ENCODE measurements at regions not wholly inside any gene's neighbourhood (a gene's known extent, or its start where the extent isn't known, plus 50 kb on each side); places are given as distances from the start of the nearest gene placed in this dataset.

DNA sequence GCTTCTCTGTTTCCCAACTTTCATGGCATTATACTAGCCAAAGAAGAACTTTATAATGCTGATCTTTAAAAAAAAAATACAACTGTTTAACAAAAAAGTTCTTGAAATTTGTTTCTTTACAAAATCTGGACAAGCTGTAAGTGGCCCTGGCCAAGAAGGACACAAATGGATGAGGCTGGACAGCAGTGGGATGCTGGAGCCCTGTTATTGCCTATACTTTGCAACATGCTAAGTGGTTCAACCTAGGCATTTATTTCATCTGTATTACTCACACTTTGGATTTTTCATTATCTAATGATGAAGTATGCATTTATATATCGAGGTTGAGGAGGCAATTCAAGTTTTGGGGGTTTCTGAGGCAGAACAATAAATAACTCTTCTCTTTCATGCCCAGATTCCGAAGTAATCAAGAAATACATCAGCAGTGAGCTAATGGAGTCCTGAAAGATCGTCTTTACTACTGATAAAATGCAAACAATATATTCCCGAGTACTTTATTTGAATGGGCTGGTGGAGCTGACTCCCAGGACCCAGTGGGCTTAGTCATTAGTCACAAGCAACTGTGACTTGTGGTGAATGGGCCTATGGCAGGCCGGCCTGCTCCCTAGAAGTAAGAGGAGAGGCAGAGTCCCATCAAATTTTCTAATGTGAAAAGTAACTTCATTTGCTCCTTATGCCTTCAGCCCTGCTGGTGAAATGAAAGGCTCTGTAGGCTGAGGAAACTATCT lies 177.3 kb upstream of the DPH6 start:
- peaks cover 15% of the 10 kb centered on the region for H3K9me3 Mint-ChIP-seq
- TF ChIP-seq CTCF (IDR thresholded peaks at IDR 0.05; ENCODE audit: unreplicated experiment) = no peak
- peaks cover 5% of the 10 kb centered on the region for H3K36me3 Mint-ChIP-seq
- no peaks in the 10 kb centered on the region for H3K27me3 Mint-ChIP-seq (ENCODE audit: low read depth)
- H3K27ac Mint-ChIP-seq = peak overlapping the region; percentile 97
- H3K4me1 Mint-ChIP-seq = peaks cover 54% of the 10 kb centered on the region
- no peak for DNase-seq (ENCODE audit: low spot score in 2 of 2, unreplicated experiment in 2 of 2)
- H3K4me3 Mint-ChIP-seq = no peak overlapping the region

DNA sequence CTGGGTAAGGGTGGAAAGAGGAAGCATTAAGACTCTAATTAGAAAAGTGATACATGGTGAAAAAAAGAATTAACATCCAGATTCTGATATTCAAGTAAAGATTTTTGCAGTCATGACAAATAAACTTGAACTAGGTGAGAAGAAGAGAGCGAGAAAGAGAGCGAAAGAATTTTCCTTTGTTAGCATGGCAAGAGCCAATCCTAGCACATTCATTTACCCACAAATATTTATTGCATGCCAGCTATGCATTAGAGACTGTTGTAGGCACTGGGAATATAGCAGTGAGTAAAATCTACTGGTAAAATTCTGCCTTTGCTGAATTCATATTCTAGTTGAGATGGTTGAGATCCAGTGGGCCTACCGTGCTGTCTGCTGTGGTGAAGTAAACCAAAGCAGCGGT lies 177.9 kb upstream of the DPH6 start:
- H3K9me3 Mint-ChIP-seq = peaks cover 15% of the 10 kb centered on the region
- peaks cover 59% of the 10 kb centered on the region for H3K4me1 Mint-ChIP-seq
- peak overlapping the region; percentile 97 for H3K27ac Mint-ChIP-seq
- TF ChIP-seq CTCF (IDR thresholded peaks at IDR 0.05; ENCODE audit: unreplicated experiment) = no peak
- H3K4me3 Mint-ChIP-seq = no peak overlapping the region
- peaks cover 5% of the 10 kb centered on the region for H3K36me3 Mint-ChIP-seq
- H3K27me3 Mint-ChIP-seq (ENCODE audit: low read depth) = no peaks in the 10 kb centered on the region
- no peak for DNase-seq (ENCODE audit: low spot score in 2 of 2, unreplicated experiment in 2 of 2)

DNA sequence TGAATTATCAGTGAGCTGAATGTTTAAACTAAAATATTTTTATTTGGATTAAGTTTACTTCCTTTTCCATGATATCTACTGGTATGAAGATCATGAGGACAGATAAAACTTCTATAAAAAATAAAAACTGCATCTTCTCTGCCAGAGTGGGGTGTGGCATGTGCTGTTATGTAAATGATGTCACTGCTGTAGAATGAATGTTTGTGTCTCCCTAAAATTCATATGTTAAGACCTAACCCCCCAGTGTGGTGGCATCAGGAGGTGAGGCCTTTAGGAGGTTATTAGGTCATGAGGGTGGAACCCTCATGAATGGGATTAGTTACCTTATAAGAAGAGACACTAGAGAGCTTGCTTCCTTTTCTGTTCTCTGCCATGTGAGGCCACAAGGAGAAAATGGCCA lies 178.7 kb upstream of the DPH6 start:
- no peak for TF ChIP-seq CTCF (IDR thresholded peaks at IDR 0.05; ENCODE audit: unreplicated experiment)
- no peak for DNase-seq (ENCODE audit: low spot score in 2 of 2, unreplicated experiment in 2 of 2)
- Mint-ChIP-seq H3K4me1 (peaks cover 65% of the 10 kb centered on the region), H3K36me3 (peaks cover 1% of the 10 kb centered on the region), H3K4me3 (no peak overlapping the region), H3K27ac (peak overlapping the region; percentile 97), H3K9me3 (peaks cover 10% of the 10 kb centered on the region), H3K27me3 (ENCODE audit: low read depth) (no peaks in the 10 kb centered on the region)

DNA sequence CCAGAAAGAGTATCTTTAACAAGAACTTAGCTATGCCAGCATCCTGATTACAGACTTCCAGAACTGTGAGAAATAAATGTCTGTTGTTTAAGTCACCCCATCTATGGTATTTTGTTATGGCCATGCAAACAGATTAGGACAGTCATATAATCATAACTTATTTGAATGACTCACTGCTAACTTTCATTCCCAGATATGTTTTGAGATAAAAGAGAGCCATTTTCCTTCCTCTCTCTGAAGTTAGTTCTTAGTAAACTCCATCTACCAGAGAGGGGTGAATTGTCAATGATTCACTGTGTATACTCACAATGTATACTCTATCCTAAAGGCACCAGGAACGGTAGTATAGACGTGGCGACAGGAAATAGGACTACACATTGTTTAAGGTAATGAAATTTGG lies 179.4 kb upstream of the DPH6 start:
- Mint-ChIP-seq H3K4me3 (no peak overlapping the region), H3K4me1 (peaks cover 60% of the 10 kb centered on the region), H3K9me3 (peaks cover 7% of the 10 kb centered on the region), H3K36me3 (no peaks in the 10 kb centered on the region), H3K27ac (peak overlapping the region; percentile 49), H3K27me3 (ENCODE audit: low read depth) (no peaks in the 10 kb centered on the region)
- no peak for DNase-seq (ENCODE audit: low spot score in 2 of 2, unreplicated experiment in 2 of 2)
- TF ChIP-seq CTCF (IDR thresholded peaks at IDR 0.05; ENCODE audit: unreplicated experiment) = no peak

GRCh38 chr15:35727627-35728026 lies 181.7 kb upstream of the DPH6 start:
- Mint-ChIP-seq H3K36me3 (no peaks in the 10 kb centered on the region), H3K27ac (no peak overlapping the region), H3K9me3 (peaks cover 7% of the 10 kb centered on the region), H3K4me3 (no peak overlapping the region), H3K4me1 (peaks cover 40% of the 10 kb centered on the region), H3K27me3 (ENCODE audit: low read depth) (no peaks in the 10 kb centered on the region)
- no peak for TF ChIP-seq CTCF (IDR thresholded peaks at IDR 0.05; ENCODE audit: unreplicated experiment)
- DNase-seq (ENCODE audit: low spot score in 2 of 2, unreplicated experiment in 2 of 2) = no peak

Data from mesothelial cell of epicardium (in vitro differentiated cells).